Choroid plexus epithelial cell (primary cell): ENCODE measurements at regions not wholly inside any gene's neighbourhood (a gene's known extent, or its start where the extent isn't known, plus 50 kb on each side); places are given as distances from the start of the nearest gene placed in this dataset.

ENCODE experiments used
- DNase-seq: peaks from one replicate; pipeline ENCODE4 v3.0.0-alpha.2; 2010; ENCODE audit warnings: low read depth
- H3K4me3 ChIP-seq: 2 replicates; pipeline ENCODE4 v1.5.1; 2011; ENCODE audit warnings: low read depth, mild to moderate bottlenecking, control low read depth, low read length, moderate library complexity
- TF ChIP-seq, protein P1 (sequence below): conservative IDR thresholded peaks from 2 replicates; pipeline ENCODE4 v1.5.1; 2011; ENCODE audit warnings: low read depth, mild to moderate bottlenecking, control low read depth, inconsistent platforms, low read length, moderate library complexity

- TF ChIP-seq, protein P1, sequence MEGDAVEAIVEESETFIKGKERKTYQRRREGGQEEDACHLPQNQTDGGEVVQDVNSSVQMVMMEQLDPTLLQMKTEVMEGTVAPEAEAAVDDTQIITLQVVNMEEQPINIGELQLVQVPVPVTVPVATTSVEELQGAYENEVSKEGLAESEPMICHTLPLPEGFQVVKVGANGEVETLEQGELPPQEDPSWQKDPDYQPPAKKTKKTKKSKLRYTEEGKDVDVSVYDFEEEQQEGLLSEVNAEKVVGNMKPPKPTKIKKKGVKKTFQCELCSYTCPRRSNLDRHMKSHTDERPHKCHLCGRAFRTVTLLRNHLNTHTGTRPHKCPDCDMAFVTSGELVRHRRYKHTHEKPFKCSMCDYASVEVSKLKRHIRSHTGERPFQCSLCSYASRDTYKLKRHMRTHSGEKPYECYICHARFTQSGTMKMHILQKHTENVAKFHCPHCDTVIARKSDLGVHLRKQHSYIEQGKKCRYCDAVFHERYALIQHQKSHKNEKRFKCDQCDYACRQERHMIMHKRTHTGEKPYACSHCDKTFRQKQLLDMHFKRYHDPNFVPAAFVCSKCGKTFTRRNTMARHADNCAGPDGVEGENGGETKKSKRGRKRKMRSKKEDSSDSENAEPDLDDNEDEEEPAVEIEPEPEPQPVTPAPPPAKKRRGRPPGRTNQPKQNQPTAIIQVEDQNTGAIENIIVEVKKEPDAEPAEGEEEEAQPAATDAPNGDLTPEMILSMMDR: no peak
- H3K4me3 ChIP-seq: no peak overlapping the region
- peak; percentile 13 for DNase-seq
These were observed 340.4 kb downstream of the TPBG start for GRCh38 chr6:82704045-82704444.

DNA sequence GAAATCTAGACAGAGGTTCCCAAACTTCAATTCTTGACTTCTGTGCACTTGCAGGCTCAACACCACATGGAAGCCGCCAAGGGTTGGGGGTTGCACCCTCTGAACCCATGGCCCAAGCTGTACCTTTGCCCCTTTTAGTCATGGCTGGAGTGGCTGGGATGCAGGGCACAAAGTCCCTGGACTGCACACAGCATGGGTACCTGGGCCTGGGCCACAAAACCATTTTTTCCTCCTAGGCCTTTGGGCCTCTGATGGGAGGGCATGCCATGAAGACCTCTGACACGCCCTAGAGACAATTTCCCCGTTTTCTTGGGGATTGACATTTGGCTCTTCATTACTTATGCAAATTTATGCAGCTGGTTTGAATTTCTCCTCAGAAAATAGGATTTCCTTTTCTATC lies 342.0 kb downstream of the TPBG start:
- TF ChIP-seq, protein P1: no peak
- H3K4me3 ChIP-seq: no peak overlapping the region
- no peak for DNase-seq

GRCh38 chr6:82711105-82711827 lies 347.6 kb downstream of the TPBG start:
- H3K4me3 ChIP-seq: no peak overlapping the region
- no peak for DNase-seq
- TF ChIP-seq, protein P1: no peak

DNA sequence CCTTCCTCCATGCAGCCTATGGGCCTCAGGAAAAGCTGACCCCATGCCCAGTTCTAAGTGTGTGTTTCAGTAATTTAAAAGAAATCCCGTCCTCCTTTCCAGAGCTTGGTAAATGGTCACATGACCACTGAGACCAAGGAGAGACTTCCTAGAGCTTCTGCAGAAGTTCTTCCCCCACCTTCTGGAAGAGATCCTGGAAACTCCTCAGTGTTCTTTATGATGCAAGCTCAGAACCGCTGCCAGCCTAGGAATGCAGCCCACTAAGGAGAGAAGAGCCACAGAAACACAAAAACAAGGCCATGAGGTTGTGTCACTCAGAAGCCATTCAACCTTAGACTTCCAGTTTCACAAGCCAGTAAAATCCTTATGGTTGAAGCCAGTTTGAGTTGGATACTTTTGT lies 348.4 kb downstream of the TPBG start:
- no peak overlapping the region for H3K4me3 ChIP-seq
- TF ChIP-seq, protein P1: no peak
- peak; percentile 11 for DNase-seq

- DNase-seq: no peak
These were observed 348.8 kb downstream of the TPBG start for GRCh38 chr6:82712389-82712788.

DNA sequence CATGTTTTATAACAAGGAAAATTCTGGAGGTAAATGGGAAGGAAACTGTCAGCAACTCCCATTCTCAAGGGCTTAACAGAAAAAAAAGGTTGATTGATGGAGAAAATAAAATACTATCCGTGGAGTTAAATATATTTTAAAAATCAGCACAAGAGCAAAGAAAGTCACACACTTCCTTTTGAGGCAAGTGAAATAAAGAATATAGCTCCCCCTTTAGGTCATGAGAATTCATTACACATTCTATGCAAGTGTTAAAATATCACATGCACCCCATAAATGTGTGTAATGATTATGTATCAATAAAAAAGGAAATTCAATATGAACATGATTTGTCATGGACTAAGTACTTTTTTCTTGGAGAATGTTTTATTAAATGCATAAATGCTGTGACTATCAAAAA lies 349.2 kb downstream of the TPBG start:
- no peak overlapping the region for H3K4me3 ChIP-seq
- TF ChIP-seq, protein P1: no peak
- DNase-seq: peak; percentile 19

More at GRCh38 chr6:82712389-82712788, 348.8 kb downstream of the TPBG start:
- TF ChIP-seq, protein P1: no peak
- no peak overlapping the region for H3K4me3 ChIP-seq

DNA sequence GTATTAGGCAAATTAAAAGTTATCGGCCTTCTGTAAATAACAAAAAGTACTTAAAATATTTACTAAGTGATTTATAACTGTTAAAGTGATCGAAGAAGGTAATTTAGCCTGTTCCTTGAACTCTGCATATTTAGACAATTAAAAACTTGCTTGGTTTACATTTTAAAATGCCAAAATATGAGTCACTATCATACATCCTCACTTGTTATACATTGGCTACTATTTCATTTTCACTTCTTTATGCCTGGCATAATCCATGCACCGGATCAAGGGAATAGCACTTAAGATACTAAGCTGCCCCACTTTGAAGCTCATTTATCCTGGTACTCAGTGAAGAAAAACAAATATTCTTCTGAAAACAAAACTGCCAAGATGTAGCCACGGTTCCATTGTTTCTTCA lies 344.6 kb downstream of the UBE3D start:
- no peak for DNase-seq
- no peak overlapping the region for H3K4me3 ChIP-seq
- TF ChIP-seq, protein P1: no peak
